Fibroblast of villous mesenchyme (primary cell): ENCODE measurements at regions not wholly inside any gene's neighbourhood (a gene's known extent, or its start where the extent isn't known, plus 50 kb on each side); places are given as distances from the start of the nearest gene placed in this dataset.

Experiments
- DNase-seq: peaks from one replicate; pipeline ENCODE4 v3.0.0-alpha.2; 2010; ENCODE audit warnings: low read depth
- H3K4me3 ChIP-seq: 2 replicates; pipeline ENCODE4 v1.5.1; 2011; ENCODE audit warnings: low read depth, mild to moderate bottlenecking, low read length
- CTCF ChIP-seq: IDR thresholded peaks from 2 replicates; pipeline ENCODE4 v1.5.1; 2012; ENCODE audit warnings: low read depth, mild to moderate bottlenecking, low read length; ENCODE audit not compliant: insufficient read depth

DNA sequence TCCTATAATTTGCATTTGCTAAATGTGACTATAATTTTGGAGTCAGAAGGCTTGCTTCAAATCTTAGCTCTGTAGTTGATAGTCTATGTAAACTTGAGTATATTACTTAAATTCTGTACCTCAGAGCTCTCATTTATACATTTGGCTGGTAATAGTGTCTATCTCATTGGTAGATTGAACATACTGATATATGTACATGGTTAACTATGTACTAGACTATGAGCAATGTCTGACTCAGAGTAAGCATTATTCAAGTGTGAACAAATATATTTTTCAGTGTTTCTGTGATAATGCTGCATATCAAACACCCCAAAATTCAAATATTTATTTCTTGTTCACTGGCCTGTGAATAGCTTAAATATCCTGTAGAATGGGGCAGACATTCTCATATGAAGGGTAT lies 1568.9 kb upstream of the PABPC4L start:
- no peak for TF ChIP-seq CTCF
- H3K4me3 ChIP-seq, result no peak overlapping the region
- DNase-seq, result no peak

- no peak for DNase-seq
These were observed 1543.3 kb upstream of the PABPC4L start for GRCh38 chr4:135744928-135745327.

DNA sequence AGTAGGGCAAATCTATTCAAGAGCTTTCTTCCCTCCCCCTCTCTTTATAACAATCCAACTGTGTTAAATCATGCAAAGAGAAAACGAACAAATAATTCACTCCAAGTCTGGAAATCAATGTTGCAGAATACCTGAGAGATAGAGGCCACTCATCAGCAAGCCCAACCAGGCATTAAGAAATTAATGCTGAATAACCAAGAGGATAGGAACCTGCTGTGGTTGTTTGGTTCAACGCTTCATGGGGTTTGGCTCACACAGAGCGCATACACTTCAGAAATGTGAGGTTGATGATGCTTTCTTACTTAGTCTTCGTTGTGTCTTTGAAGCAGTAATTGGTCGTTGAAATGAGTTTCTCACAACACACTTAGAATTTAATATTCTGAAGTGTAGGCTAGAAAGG lies 1540.0 kb upstream of the PABPC4L start:
- H3K4me3 ChIP-seq, result no peak overlapping the region
- no peak for TF ChIP-seq CTCF

More at GRCh38 chr4:135744928-135745327, 1543.3 kb upstream of the PABPC4L start:
- H3K4me3 ChIP-seq, result no peak overlapping the region
- TF ChIP-seq CTCF, result no peak

DNA sequence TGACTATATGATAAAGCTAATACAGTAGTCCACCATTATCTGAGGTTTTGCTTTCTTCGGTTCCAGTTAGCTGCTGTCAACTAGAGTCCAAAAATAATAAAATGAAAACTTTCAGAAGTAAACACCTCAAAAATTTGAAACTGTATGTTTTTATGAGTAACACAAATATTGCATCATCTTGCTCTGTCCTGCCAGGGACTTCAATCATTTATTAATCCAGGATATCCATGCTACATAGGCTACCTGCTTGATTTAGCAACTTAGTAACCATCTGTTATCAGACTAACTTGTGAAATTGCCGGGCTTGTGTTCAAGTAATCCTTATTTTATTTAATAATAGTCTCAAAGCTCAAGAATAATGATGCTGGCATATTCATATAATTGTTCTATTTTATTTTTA lies 1537.8 kb upstream of the PABPC4L start:
- no peak for DNase-seq

More for the DNA sequence above, 1540.0 kb upstream of the PABPC4L start:
- no peak for DNase-seq

DNA sequence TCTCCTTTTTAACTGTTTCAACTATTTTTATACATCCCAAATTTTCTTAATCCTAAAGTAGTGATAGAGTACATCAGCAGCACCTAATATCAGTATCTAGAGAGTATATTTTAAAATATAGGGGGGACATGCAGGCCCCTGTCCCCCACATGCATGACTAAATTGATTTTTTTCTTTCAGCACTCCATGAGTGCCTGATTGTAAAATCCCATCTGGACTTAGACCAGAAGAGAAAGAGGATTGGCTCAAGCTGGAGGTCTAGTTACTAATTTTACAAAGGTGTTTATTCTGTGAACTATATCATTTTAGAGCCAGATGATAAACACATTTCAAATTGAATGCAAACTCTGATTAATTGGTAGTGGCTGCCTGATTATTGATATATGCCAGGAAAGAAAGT lies 1533.9 kb upstream of the PABPC4L start:
- no peak for TF ChIP-seq CTCF
- DNase-seq, result no peak
- no peak overlapping the region for H3K4me3 ChIP-seq

More for the DNA sequence above, 1537.8 kb upstream of the PABPC4L start:
- TF ChIP-seq CTCF, result no peak
- no peak overlapping the region for H3K4me3 ChIP-seq

- no peak for TF ChIP-seq CTCF
- DNase-seq, result no peak
- H3K4me3 ChIP-seq, result no peak overlapping the region
These were observed 1530.9 kb upstream of the PABPC4L start for GRCh38 chr4:135732448-135732847.

DNA sequence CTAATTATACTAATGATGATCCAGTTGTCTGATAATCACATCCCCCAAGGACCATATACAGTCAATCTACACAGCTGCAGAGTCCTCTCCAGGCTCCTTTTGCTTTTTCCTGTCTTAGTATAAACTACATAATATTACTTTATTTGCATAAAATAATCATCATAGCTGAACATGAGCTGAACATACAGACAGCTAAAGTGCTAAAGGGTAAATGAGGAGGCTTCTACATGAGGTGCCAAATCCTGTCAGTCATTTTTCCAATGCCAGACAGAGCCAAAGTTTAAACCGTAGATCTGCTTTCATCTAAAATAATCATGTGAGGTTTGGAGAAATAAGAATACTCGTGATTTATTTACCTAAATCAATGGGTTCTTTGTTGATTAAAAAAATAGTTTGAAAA lies 1530.1 kb upstream of the PABPC4L start:
- DNase-seq, result no peak
- no peak overlapping the region for H3K4me3 ChIP-seq
- TF ChIP-seq CTCF, result no peak
